ENCODE measurements at regions not wholly inside any gene's neighbourhood (a gene's known extent, or its start where the extent isn't known, plus 50 kb on each side); places are given as distances from the start of the nearest gene placed in this dataset.
"Not testable (repeated sequence)": the region's sequence is repeated elsewhere in the genome, so short reads cannot be mapped to it uniquely, and the experiment has no call there.

GRCh38 chr5:68066277-68066955 lies 149.1 kb upstream of the PIK3R1 start:
- TF ChIP-seq CTCF (conservative IDR thresholded peaks at IDR 0.05) (no peak), EZH2 (IDR thresholded peaks at IDR 0.05; ENCODE audit: low read depth) (no peak)
- ChIA-PET POLR2A (ENCODE audit: unreplicated experiment) (no interaction called here), CTCF (no interaction called here)
- Histone ChIP-seq H3K79me2 (ENCODE audit: low read depth) (no peaks in the 10 kb centered on the region), H3K4me3 (no peak overlapping the region), H2AFZ (no peak overlapping the region), H3K9me2 (ENCODE audit: insufficient read depth) (no peaks in the 10 kb centered on the region), H3K4me2 (no peak overlapping the region), H3K36me3 (ENCODE audit: low read depth) (no peaks in the 10 kb centered on the region), H3F3A (ENCODE audit: insufficient read depth, low read depth) (no peaks in the 10 kb centered on the region), H3K27me3 (ENCODE audit: insufficient read depth, low read depth) (no peaks in the 10 kb centered on the region), H3K9me3 (ENCODE audit: insufficient read depth, low read depth) (no peaks in the 10 kb centered on the region), H3K27ac (no peak overlapping the region), H4K20me1 (ENCODE audit: insufficient read depth) (no peaks in the 10 kb centered on the region), H3K4me1 (replicated peaks; ENCODE audit: insufficient read depth) (no peaks in the 10 kb centered on the region)
- peak in 1 of 2 experiments; percentile 41 for DNase-seq
- BruUV-seq (replicated peaks): no TSS peak
- intact Hi-C loops (cut with micrococcal nuclease; ENCODE audit: unreplicated experiment): no loop called here

DNA sequence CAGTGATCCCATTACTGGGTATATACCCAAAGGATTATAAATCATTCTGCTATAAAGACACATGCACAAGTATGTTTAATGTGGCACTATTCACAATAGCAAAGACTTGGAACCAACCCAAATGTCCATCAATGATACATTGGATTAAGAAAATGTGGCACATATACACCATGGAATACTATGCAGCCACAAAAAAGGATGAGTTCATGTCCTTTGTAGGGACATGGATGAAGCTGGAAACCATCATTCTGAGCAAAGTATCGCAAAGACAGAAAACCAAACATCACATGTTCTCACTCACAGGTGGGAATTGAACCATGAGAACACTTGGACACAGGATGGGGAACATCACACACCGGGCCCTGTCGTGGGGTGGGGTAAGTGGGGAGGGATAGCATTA lies 150.2 kb upstream of the PIK3R1 start:
- H3K27me3 ChIP-seq (ENCODE audit: insufficient read depth, low read depth); H3K9me3 ChIP-seq (ENCODE audit: insufficient read depth, low read depth); intact Hi-C loops (cut with micrococcal nuclease; ENCODE audit: unreplicated experiment); H3K4me2 ChIP-seq; H4K20me1 ChIP-seq (ENCODE audit: insufficient read depth); H3K79me2 ChIP-seq (ENCODE audit: low read depth); H3F3A ChIP-seq (ENCODE audit: insufficient read depth, low read depth); H3K36me3 ChIP-seq (ENCODE audit: low read depth); H3K27ac ChIP-seq; CTCF ChIA-PET; POLR2A ChIA-PET (ENCODE audit: unreplicated experiment); H3K9me2 ChIP-seq (ENCODE audit: insufficient read depth); DNase-seq; BruUV-seq (replicated peaks); H3K4me3 ChIP-seq; H2AFZ ChIP-seq; H3K4me1 ChIP-seq (replicated peaks; ENCODE audit: insufficient read depth): not testable (repeated sequence)

GRCh38 chr5:68060382-68060781 lies 155.2 kb upstream of the PIK3R1 start:
- ChIA-PET POLR2A (ENCODE audit: unreplicated experiment) (no interaction called here), CTCF (no interaction called here)
- Histone ChIP-seq H3K9me3 (ENCODE audit: insufficient read depth, low read depth) (no peaks in the 10 kb centered on the region), H3F3A (ENCODE audit: insufficient read depth, low read depth) (no peaks in the 10 kb centered on the region), H2AFZ (no peak overlapping the region), H3K27ac (no peak overlapping the region), H3K79me2 (ENCODE audit: low read depth) (no peaks in the 10 kb centered on the region), H4K20me1 (ENCODE audit: insufficient read depth) (no peaks in the 10 kb centered on the region), H3K4me2 (no peak overlapping the region), H3K27me3 (ENCODE audit: insufficient read depth, low read depth) (no peaks in the 10 kb centered on the region), H3K36me3 (ENCODE audit: low read depth) (no peaks in the 10 kb centered on the region), H3K4me3 (no peak overlapping the region), H3K4me1 (replicated peaks; ENCODE audit: insufficient read depth) (no peaks in the 10 kb centered on the region), H3K9me2 (ENCODE audit: insufficient read depth) (no peaks in the 10 kb centered on the region)
- DNase-seq: no peak
- intact Hi-C loops (cut with micrococcal nuclease; ENCODE audit: unreplicated experiment): no loop called here
- no TSS peak for BruUV-seq (replicated peaks)
- TF ChIP-seq EZH2 (IDR thresholded peaks at IDR 0.05; ENCODE audit: low read depth): no peak
- TF ChIP-seq CTCF (conservative IDR thresholded peaks at IDR 0.05): no peak

- H3K4me1 ChIP-seq (replicated peaks; ENCODE audit: insufficient read depth): no peaks in the 10 kb centered on the region
- no peaks in the 10 kb centered on the region for H3K36me3 ChIP-seq (ENCODE audit: low read depth)
- H3K27ac ChIP-seq: no peak overlapping the region
- BruUV-seq (replicated peaks): no TSS peak
- no peaks in the 10 kb centered on the region for H3K9me2 ChIP-seq (ENCODE audit: insufficient read depth)
- no peak overlapping the region for H3K4me2 ChIP-seq
- H4K20me1 ChIP-seq (ENCODE audit: insufficient read depth): no peaks in the 10 kb centered on the region
- intact Hi-C loops (cut with micrococcal nuclease; ENCODE audit: unreplicated experiment): no loop called here
- no peaks in the 10 kb centered on the region for H3K79me2 ChIP-seq (ENCODE audit: low read depth)
- H3K4me3 ChIP-seq: no peak overlapping the region
- no peaks in the 10 kb centered on the region for H3K9me3 ChIP-seq (ENCODE audit: insufficient read depth, low read depth)
- H3F3A ChIP-seq (ENCODE audit: insufficient read depth, low read depth): no peaks in the 10 kb centered on the region
- ChIA-PET CTCF (no interaction called here), POLR2A (ENCODE audit: unreplicated experiment) (no interaction called here)
- H2AFZ ChIP-seq: no peak overlapping the region
- TF ChIP-seq EZH2 (IDR thresholded peaks at IDR 0.05; ENCODE audit: low read depth) (no peak), CTCF (conservative IDR thresholded peaks at IDR 0.05) (no peak)
- no peak for DNase-seq
- H3K27me3 ChIP-seq (ENCODE audit: insufficient read depth, low read depth): no peaks in the 10 kb centered on the region
Measured at GRCh38 chr5:68057191-68057590, 158.4 kb upstream of the PIK3R1 start.
